T-helper 1 cell (primary cell): ENCODE measurements at regions not wholly inside any gene's neighbourhood (a gene's known extent, or its start where the extent isn't known, plus 50 kb on each side); places are given as distances from the start of the nearest gene placed in this dataset.
"Not testable (repeated sequence)": the region's sequence is repeated elsewhere in the genome, so short reads cannot be mapped to it uniquely, and the experiment has no call there.

ENCODE experiments used
- DNase-seq, 5 donors: peaks; one replicate each; pipeline ENCODE4 v3.0.0-alpha.2; 2012 to 2020

- DNase-seq = no peak
Observed at GRCh38 chr12:90585640-90586304, 369.2 kb downstream of the CCER1 start.

GRCh38 chr12:90576707-90577106, 378.3 kb downstream of the CCER1 start:
- no peak for DNase-seq

GRCh38 chr12:90575995-90576394, 379.0 kb downstream of the CCER1 start:
- no peak for DNase-seq

GRCh38 chr12:90574676-90575075, 380.3 kb downstream of the CCER1 start:
- no peak for DNase-seq

GRCh38 chr12:90572778-90573177, 382.2 kb downstream of the CCER1 start:
- DNase-seq = no peak

- no peak for DNase-seq
Observed at GRCh38 chr12:90569685-90570084, 385.3 kb downstream of the CCER1 start.

GRCh38 chr12:90562671-90563070, 392.3 kb downstream of the CCER1 start:
- no peak for DNase-seq

GRCh38 chr12:90548595-90548994, 406.4 kb downstream of the CCER1 start:
- no peak for DNase-seq

- no peak for DNase-seq
Observed at GRCh38 chr12:90546511-90546910, 408.5 kb downstream of the CCER1 start.

GRCh38 chr12:90543841-90544240, 411.1 kb downstream of the CCER1 start:
- no peak for DNase-seq

- DNase-seq = no peak
Observed at GRCh38 chr12:90543374-90543773, 411.6 kb downstream of the CCER1 start.

- not testable (repeated sequence) for DNase-seq
Observed at GRCh38 chr12:90542852-90543251, 412.1 kb downstream of the CCER1 start.

GRCh38 chr12:90533828-90534227, 421.1 kb downstream of the CCER1 start:
- DNase-seq = not testable (repeated sequence)

- DNase-seq = no peak
Observed at GRCh38 chr12:90520002-90520734, 434.8 kb downstream of the CCER1 start.

GRCh38 chr12:90519285-90519684, 435.7 kb downstream of the CCER1 start:
- DNase-seq = no peak

GRCh38 chr12:90515199-90516175, 439.5 kb downstream of the CCER1 start:
- DNase-seq = peak in 1 of 5 donors; percentile 20

- no peak for DNase-seq
Observed at GRCh38 chr12:90514325-90514724, 440.7 kb downstream of the CCER1 start.

GRCh38 chr12:90512518-90512917, 442.5 kb downstream of the CCER1 start:
- no peak for DNase-seq

- DNase-seq = no peak
Observed at GRCh38 chr12:90510948-90511347, 444.0 kb downstream of the CCER1 start.

- DNase-seq = no peak
Observed at GRCh38 chr12:90504806-90505205, 450.2 kb downstream of the CCER1 start.

GRCh38 chr12:90502070-90502469, 452.9 kb downstream of the CCER1 start:
- DNase-seq = no peak

- DNase-seq = no peak
Observed at GRCh38 chr12:90501412-90501811, 453.6 kb downstream of the CCER1 start.

GRCh38 chr12:90499795-90500194, 455.2 kb downstream of the CCER1 start:
- no peak for DNase-seq
